Uterus (tissue), 2 donors: ENCODE measurements at regions not wholly inside any gene's neighbourhood (a gene's known extent, or its start where the extent isn't known, plus 50 kb on each side); places are given as distances from the start of the nearest gene placed in this dataset.

Source experiments
- POLR2A ChIP-seq, 2 donors: fragments of 450-650 bp; IDR thresholded peaks; one replicate each; pipeline ENCODE4 v1.6.1; 2016; ENCODE audit warnings: antibody characterized with exemption in 2 of 2, mild to moderate bottlenecking in 1 of 2, moderate library complexity in 1 of 2
- TF ChIP-seq, protein P1 (sequence below), 4 experiments: fragments of 200-600 bp in 2 of 4; fragments of 450-650 bp in 2 of 4; sonication (generic) in 2 of 4; IDR thresholded peaks; one replicate each; pipeline ENCODE4 v1.5.1; 2016 to 2019; ENCODE audit warnings: antibody characterized with exemption in 4 of 4, mild to moderate bottlenecking in 2 of 4, moderate library complexity in 1 of 4

GRCh38 chr14:86672080-86672479, 1142.1 kb downstream of the FLRT2 start:
- TF ChIP-seq, protein P1, sequence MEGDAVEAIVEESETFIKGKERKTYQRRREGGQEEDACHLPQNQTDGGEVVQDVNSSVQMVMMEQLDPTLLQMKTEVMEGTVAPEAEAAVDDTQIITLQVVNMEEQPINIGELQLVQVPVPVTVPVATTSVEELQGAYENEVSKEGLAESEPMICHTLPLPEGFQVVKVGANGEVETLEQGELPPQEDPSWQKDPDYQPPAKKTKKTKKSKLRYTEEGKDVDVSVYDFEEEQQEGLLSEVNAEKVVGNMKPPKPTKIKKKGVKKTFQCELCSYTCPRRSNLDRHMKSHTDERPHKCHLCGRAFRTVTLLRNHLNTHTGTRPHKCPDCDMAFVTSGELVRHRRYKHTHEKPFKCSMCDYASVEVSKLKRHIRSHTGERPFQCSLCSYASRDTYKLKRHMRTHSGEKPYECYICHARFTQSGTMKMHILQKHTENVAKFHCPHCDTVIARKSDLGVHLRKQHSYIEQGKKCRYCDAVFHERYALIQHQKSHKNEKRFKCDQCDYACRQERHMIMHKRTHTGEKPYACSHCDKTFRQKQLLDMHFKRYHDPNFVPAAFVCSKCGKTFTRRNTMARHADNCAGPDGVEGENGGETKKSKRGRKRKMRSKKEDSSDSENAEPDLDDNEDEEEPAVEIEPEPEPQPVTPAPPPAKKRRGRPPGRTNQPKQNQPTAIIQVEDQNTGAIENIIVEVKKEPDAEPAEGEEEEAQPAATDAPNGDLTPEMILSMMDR (IDR thresholded peaks at IDR 0.05): no peak
- TF ChIP-seq POLR2A (IDR thresholded peaks at IDR 0.05): no peak
